ENCODE measurements at regions not wholly inside any gene's neighbourhood (a gene's known extent, or its start where the extent isn't known, plus 50 kb on each side); places are given as distances from the start of the nearest gene placed in this dataset.

DNA sequence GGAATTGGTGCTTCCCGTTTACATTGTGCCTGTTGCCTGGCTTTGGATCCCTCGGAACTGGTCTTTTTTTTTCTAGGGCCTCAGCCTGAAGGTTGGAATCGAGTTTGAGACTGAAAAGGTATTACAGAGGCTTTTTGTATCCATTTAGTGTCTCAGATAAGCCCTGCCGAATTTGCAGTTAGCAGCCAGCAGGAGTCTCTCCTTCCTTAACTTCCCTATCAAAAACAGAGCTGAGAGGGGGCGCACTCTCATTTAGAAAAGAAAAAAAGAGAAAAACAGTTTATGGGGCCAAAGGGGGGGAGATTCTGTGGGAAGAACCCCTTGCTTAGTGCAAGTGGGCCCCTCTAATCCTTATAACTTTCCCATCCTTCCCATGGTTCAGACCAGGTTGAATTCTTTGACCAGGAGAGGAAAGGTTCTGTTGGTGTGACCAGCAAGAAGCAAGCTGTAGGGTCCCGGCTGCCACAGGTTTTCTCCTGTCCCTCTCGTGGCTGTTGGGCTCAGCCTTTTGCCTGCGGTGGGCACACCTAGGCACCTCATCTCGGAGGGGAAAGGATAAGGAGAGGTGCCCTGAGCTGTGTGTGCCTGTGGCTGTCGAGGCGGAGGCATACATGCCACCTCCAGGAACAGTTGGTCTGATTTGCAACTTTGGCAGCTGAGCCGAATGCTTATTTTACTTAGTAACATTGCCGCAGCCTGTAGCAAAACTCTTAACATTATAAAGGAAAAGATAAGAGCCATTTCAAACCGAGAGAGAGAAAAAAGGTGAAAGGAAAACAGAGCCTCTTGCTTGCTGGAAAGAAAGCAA lies 565.0 kb upstream of the CNTN5 start (continued):
- no peak for TF ChIP-seq RAD21 (IDR thresholded peaks at IDR 0.05)
- TF ChIP-seq, protein P1, sequence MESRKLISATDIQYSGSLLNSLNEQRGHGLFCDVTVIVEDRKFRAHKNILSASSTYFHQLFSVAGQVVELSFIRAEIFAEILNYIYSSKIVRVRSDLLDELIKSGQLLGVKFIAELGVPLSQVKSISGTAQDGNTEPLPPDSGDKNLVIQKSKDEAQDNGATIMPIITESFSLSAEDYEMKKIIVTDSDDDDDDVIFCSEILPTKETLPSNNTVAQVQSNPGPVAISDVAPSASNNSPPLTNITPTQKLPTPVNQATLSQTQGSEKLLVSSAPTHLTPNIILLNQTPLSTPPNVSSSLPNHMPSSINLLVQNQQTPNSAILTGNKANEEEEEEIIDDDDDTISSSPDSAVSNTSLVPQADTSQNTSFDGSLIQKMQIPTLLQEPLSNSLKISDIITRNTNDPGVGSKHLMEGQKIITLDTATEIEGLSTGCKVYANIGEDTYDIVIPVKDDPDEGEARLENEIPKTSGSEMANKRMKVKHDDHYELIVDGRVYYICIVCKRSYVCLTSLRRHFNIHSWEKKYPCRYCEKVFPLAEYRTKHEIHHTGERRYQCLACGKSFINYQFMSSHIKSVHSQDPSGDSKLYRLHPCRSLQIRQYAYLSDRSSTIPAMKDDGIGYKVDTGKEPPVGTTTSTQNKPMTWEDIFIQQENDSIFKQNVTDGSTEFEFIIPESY (IDR thresholded peaks at IDR 0.05) = no peak
- TF ChIP-seq TAF1 (conservative IDR thresholded peaks at IDR 0.05) = no peak
- no peak for TF ChIP-seq HNF4G (IDR thresholded peaks at IDR 0.05)

DNA sequence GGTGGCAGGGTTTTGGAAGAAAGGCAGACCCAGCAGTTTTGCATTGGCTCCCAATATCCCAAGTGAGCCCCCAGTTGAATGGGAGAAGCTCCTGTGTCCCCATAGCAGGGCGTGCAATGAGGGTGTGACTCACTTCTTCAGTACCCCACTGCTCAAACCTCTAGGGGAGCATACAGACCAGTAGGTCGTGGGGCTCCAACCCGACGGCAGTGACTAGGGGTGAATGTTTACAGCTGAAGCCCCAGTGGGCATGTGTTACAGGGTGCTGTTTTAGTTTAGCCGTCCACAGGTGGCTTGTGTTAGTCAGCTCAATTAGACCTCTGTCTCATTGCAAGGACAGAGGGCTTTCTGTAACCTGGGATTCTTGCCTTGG lies 564.5 kb upstream of the CNTN5 start:
- 76% methylated on average over 5 of the region's 5 CpGs for WGBS
- no peak for DNase-seq (ENCODE audit: low spot score)
- Histone ChIP-seq H3K27me3 (ENCODE audit: control insufficient read depth in 4 of 4, insufficient read depth in 4 of 4, low read length in 3 of 4) (no peaks in the 10 kb centered on the region), H3K27ac (ENCODE audit: low read depth in 1 of 2, low read length in 2 of 2) (no peak overlapping the region), H3K36me3 (ENCODE audit: control insufficient read depth in 4 of 4, insufficient read depth in 3 of 4, low read depth in 1 of 4, low read length in 3 of 4) (no peaks in the 10 kb centered on the region), H3K4me3 (ENCODE audit: low read depth in 1 of 3, low read length in 3 of 3) (no peak overlapping the region), H3K9me3 (ENCODE audit: control insufficient read depth in 4 of 4, low read length in 3 of 4) (no peaks in the 10 kb centered on the region), H3K9ac (ENCODE audit: low read depth in 1 of 2, low read length in 2 of 2) (no peak overlapping the region), H3K4me1 (ENCODE audit: control insufficient read depth in 4 of 4, insufficient read depth in 4 of 4, low read length in 3 of 4) (no peaks in the 10 kb centered on the region)
- TF ChIP-seq RAD21 (IDR thresholded peaks at IDR 0.05) (no peak), HNF4A (conservative IDR thresholded peaks at IDR 0.05) (no peak), FOXA2 (IDR thresholded peaks at IDR 0.05) (no peak), HNF4G (IDR thresholded peaks at IDR 0.05) (no peak), GABPA (IDR thresholded peaks at IDR 0.05 in 1 of 2, conservative IDR thresholded peaks at IDR 0.05 in 1 of 2) (no peak)
- TF ChIP-seq, protein P2, sequence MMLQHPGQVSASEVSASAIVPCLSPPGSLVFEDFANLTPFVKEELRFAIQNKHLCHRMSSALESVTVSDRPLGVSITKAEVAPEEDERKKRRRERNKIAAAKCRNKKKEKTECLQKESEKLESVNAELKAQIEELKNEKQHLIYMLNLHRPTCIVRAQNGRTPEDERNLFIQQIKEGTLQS (IDR thresholded peaks at IDR 0.05) = no peak
- TF ChIP-seq, protein P1 (IDR thresholded peaks at IDR 0.05) = no peak
- TF ChIP-seq, protein P3, sequence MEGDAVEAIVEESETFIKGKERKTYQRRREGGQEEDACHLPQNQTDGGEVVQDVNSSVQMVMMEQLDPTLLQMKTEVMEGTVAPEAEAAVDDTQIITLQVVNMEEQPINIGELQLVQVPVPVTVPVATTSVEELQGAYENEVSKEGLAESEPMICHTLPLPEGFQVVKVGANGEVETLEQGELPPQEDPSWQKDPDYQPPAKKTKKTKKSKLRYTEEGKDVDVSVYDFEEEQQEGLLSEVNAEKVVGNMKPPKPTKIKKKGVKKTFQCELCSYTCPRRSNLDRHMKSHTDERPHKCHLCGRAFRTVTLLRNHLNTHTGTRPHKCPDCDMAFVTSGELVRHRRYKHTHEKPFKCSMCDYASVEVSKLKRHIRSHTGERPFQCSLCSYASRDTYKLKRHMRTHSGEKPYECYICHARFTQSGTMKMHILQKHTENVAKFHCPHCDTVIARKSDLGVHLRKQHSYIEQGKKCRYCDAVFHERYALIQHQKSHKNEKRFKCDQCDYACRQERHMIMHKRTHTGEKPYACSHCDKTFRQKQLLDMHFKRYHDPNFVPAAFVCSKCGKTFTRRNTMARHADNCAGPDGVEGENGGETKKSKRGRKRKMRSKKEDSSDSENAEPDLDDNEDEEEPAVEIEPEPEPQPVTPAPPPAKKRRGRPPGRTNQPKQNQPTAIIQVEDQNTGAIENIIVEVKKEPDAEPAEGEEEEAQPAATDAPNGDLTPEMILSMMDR (IDR thresholded peaks at IDR 0.05; ENCODE audit: low read depth, low read length, missing input control) = no peak

DNA sequence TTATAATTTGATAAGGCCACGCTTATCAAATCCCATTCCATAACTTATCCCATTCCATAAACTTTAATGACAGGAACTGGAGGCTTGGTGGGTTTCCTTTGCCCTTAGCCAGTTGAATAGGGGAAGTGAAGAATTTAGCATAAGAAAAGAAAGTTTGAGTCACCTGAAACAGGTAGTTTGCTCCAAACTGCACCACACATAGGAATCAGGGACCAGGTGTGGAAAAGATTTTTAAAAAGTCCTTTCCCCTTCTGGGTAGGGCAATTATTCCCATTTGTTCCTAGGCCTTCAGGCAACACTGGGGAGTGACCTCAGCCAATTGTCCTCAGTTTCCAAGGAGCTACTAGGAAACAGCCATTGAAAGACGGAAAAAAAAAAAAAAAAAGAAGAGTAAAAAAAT lies 525.7 kb upstream of the CNTN5 start:
- H3K4me1 ChIP-seq (ENCODE audit: control insufficient read depth in 4 of 4, insufficient read depth in 4 of 4, low read length in 3 of 4) = no peaks in the 10 kb centered on the region
- H3K27me3 ChIP-seq (ENCODE audit: control insufficient read depth in 4 of 4, insufficient read depth in 4 of 4, low read length in 3 of 4) = no peaks in the 10 kb centered on the region
- no peak overlapping the region for H3K27ac ChIP-seq (ENCODE audit: low read depth in 1 of 2, low read length in 2 of 2)
- H3K9me3 ChIP-seq (ENCODE audit: control insufficient read depth in 4 of 4, low read length in 3 of 4) = no peaks in the 10 kb centered on the region
- 84% methylated on average over 2 of the region's 2 CpGs for WGBS
- H3K9ac ChIP-seq (ENCODE audit: low read depth in 1 of 2, low read length in 2 of 2) = no peak overlapping the region
- no peaks in the 10 kb centered on the region for H3K36me3 ChIP-seq (ENCODE audit: control insufficient read depth in 4 of 4, insufficient read depth in 3 of 4, low read depth in 1 of 4, low read length in 3 of 4)
- no peak for DNase-seq (ENCODE audit: low spot score)
- H3K4me3 ChIP-seq (ENCODE audit: low read depth in 1 of 3, low read length in 3 of 3) = no peak overlapping the region
- TF ChIP-seq, protein P1 (IDR thresholded peaks at IDR 0.05) = no peak
- no peak for TF ChIP-seq TAF1 (conservative IDR thresholded peaks at IDR 0.05)
- no peak for TF ChIP-seq FOXA1 (IDR thresholded peaks at IDR 0.05)
- no peak for TF ChIP-seq YY1 (IDR thresholded peaks at IDR 0.05)
- TF ChIP-seq HNF4A (conservative IDR thresholded peaks at IDR 0.05) = no peak
- no peak for TF ChIP-seq RXRA (IDR thresholded peaks at IDR 0.05)
- no peak for TF ChIP-seq NR2F2 (IDR thresholded peaks at IDR 0.05)
- no peak for TF ChIP-seq EGR1 (IDR thresholded peaks at IDR 0.05; ENCODE audit: low read depth in 2 of 2)
- TF ChIP-seq JUND (IDR thresholded peaks at IDR 0.05) = no peak
- TF ChIP-seq, protein P3 (IDR thresholded peaks at IDR 0.05; ENCODE audit: low read depth, low read length, missing input control) = no peak
- TF ChIP-seq FOXA2 (IDR thresholded peaks at IDR 0.05) = no peak
- TF ChIP-seq, protein P2 (IDR thresholded peaks at IDR 0.05) = no peak
- no peak for TF ChIP-seq SP1 (IDR thresholded peaks at IDR 0.05)
- no peak for TF ChIP-seq GABPA (IDR thresholded peaks at IDR 0.05 in 1 of 2, conservative IDR thresholded peaks at IDR 0.05 in 1 of 2)
